Forelimb muscle (tissue), 1 donor: ENCODE measurements at regions not wholly inside any gene's neighbourhood (a gene's known extent, or its start where the extent isn't known, plus 50 kb on each side); places are given as distances from the start of the nearest gene placed in this dataset.
"Not testable (repeated sequence)": the region's sequence is repeated elsewhere in the genome, so short reads cannot be mapped to it uniquely, and the experiment has no call there.

Experiments used
- DNase-seq: peaks from one replicate; pipeline ENCODE4 v3.0.0-alpha.2; 2013; ENCODE audit warnings: low read depth

GRCh38 chr4:34417160-34417559 is 1827.2 kb downstream of the ARAP2 start:
- no peak for DNase-seq

- no peak for DNase-seq
These were observed 1824.4 kb downstream of the ARAP2 start for GRCh38 chr4:34419871-34420270.

GRCh38 chr4:34422472-34423175 is 1821.7 kb downstream of the ARAP2 start:
- DNase-seq: no peak

DNA sequence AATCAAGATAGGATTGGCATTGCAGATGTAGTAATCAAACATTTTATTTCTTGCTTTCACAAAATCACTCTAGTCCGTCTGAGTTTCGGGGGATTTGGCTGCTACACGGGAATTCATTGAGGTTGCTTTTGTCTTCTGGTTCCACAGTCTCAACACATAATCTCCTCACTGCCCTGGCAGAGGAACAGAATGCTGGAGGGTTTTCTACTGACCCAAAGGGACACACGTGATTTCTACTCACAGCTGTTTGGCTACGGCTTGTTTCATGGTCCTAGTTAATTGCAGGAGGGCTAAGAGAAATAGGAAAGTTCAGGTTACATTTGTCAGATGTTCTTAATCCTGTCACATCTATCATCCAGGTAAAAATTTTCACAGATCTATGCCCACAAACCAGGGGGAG is 1811.6 kb downstream of the ARAP2 start:
- peak; percentile 9 for DNase-seq

GRCh38 chr4:34434377-34434776 is 1809.9 kb downstream of the ARAP2 start:
- DNase-seq: not testable (repeated sequence)

- DNase-seq: no peak
These were observed 1780.1 kb downstream of the ARAP2 start for GRCh38 chr4:34464196-34464595.

- no peak for DNase-seq
These were observed 1777.9 kb downstream of the ARAP2 start for GRCh38 chr4:34466411-34466810.

- DNase-seq: no peak
These were observed 1774.8 kb downstream of the ARAP2 start for GRCh38 chr4:34469516-34469915.

- DNase-seq: no peak
These were observed 1759.1 kb downstream of the ARAP2 start for GRCh38 chr4:34485252-34485651.

GRCh38 chr4:34486461-34487363 is 1757.6 kb downstream of the ARAP2 start:
- DNase-seq: no peak

DNA sequence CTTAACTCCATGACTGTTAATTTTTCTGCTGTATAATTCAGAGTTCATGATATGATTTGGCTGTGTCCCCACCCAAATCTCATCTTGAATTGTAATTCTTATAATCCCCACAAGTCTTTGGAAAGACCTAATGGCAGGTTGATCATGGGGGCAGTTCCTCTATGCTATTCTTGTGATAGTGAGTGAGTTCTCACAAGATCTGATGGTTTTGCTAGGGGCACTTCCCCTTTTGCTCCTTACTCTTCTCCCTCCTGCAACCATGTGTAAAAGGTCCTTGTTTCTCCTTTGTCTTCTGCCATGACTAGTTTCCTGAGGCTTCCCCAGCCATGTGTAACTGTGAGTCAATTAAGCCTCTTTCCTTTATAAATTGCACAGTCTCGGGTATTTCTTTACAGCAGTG is 1751.9 kb downstream of the ARAP2 start:
- DNase-seq: no peak

GRCh38 chr4:34502086-34502485 is 1742.2 kb downstream of the ARAP2 start:
- DNase-seq: no peak

GRCh38 chr4:34504731-34505130 is 1739.6 kb downstream of the ARAP2 start:
- DNase-seq: not testable (repeated sequence)

- DNase-seq: not testable (repeated sequence)
These were observed 1737.7 kb downstream of the ARAP2 start for GRCh38 chr4:34506511-34507092.

DNA sequence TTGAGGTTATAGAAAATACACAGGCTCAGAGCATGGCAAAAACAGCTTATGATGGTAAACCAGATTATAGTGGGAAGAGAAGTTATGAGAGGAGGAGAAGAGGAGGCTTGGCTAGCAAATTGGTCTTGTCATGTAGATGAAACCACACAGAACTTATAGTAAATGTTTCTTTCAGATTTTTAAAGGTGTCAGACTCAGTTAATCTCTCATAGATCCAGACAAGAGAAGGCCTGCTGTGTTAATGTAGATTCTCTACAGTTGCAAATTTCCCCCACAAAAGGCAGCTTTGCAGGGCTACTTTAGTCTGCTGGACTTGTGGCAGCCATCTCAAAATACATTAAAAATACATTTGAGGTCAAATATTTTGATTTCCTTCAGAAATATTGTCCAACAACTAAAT is 1731.7 kb downstream of the ARAP2 start:
- no peak for DNase-seq

GRCh38 chr4:34516524-34516923 is 1727.8 kb downstream of the ARAP2 start:
- no peak for DNase-seq

GRCh38 chr4:34534916-34535315 is 1709.4 kb downstream of the ARAP2 start:
- no peak for DNase-seq

GRCh38 chr4:34566091-34566490 is 1678.2 kb downstream of the ARAP2 start:
- DNase-seq: no peak

DNA sequence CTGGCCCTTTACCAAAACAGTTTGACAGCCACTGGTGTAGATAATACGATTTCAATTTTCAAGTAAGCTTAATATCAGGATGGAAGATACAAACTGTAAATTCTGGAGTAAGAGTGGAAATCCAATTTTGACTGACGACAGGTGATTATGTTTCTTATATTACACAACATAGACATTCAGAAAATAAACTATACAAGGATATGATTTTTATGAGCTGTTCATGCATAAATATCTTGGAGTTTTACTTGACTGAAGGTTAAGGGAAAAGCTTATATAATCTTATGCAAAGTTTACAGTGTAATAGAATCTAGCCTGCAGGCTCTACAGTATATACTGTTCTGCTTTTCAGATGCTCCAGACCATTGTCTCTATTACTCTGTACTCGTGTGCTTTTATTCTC is 1672.3 kb downstream of the ARAP2 start:
- DNase-seq: no peak

DNA sequence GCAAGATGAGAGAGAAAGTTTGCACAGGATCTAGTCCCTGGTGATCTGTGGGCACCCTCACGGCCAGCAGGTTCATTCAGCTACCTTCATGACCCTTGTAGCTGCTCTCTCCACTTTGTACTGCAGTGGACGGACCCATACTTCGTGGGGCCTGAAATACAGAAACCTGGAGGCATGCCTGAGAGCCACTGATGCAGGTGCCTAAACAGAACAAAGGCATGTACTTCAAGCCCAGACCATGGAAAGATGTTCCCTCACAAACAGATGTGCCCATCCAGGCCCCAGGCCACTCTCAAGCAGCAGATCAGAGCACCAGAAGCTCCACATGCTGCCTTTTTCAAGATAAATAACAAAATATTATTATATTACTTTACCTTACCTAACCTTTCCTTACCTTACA is 1629.0 kb downstream of the ARAP2 start:
- DNase-seq: no peak

DNA sequence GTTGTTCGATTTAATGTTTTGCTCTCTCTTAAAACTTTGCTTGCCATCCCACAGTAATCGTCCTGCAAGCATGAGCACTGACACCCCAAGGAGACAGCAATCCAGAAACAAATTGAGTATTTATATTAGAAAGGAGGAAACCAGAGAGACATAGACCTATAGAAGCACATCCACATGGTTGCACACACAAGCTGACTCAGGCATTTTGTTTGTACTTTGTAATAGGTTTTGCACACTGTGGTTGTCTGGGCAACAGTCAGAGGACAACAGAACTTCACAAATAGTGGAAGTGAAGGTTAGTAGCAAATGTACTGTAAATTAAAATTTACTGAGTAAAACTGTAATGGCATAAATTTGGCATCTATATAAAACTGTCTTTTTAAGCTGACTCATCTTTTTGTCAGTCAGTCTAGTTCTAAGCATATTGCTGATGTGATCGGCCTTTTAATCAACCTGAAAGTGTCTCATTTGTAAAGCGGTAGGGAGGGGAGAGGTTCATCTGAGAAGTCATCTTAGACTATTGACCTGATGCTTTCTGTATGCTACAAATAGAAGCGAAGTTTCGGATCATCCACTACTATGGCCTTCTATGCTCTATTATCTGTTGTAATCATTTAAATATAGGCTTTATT is 1624.7 kb downstream of the ARAP2 start:
- DNase-seq: no peak

DNA sequence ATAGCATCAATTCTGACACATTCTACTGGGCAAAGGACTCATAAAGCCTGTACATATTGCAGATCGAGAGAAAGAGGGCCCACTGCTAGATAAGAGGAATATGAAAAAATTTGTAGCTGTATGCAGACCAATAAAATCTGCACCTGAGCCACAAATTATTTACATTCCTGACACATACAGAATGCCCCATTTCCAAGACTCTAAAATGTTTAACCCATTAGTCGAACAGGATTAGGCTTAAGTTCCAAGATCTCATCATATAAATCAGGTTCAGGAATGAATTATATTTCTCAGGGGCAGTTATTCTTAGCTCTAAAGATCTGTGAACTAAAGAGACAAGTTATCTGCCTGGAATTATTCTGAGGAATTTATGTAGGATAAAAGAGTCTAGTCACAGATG is 1615.8 kb downstream of the ARAP2 start:
- DNase-seq: no peak
